MM.1S (cell line): ENCODE measurements at regions not wholly inside any gene's neighbourhood (a gene's known extent, or its start where the extent isn't known, plus 50 kb on each side); places are given as distances from the start of the nearest gene placed in this dataset.

Experiments
- DNase-seq: peaks from one replicate; pipeline ENCODE4 v3.0.0-alpha.2; 2015
- H2AFZ ChIP-seq: fragments of 300-600 bp; sonication (generic); 2 replicates; pipeline ENCODE4 v1.6.0; 2016; ENCODE audit warnings: antibody characterized with exemption, low read length
- H3F3A ChIP-seq: fragments of 300-600 bp; sonication (generic); 2 replicates; pipeline ENCODE4 v1.6.1; 2016; ENCODE audit warnings: mild to moderate bottlenecking, antibody characterized with exemption, low read length, moderate library complexity, mixed read lengths; ENCODE audit not compliant: insufficient read depth
- H3K27ac ChIP-seq: fragments of 300-600 bp; sonication (generic); 2 replicates; pipeline ENCODE4 v1.5.1; 2016; ENCODE audit warnings: mild to moderate bottlenecking, low read length
- H3K27me3 ChIP-seq: fragments of 300-600 bp; sonication (generic); replicated peaks from 2 replicates; pipeline ENCODE4 v1.6.0; 2016; ENCODE audit warnings: low read length; ENCODE audit not compliant: insufficient read depth
- H3K36me3 ChIP-seq: fragments of 300-600 bp; sonication (generic); replicated peaks from 2 replicates; pipeline ENCODE4 v1.6.1; 2016; ENCODE audit warnings: mild to moderate bottlenecking, low read length, mixed read lengths; ENCODE audit not compliant: insufficient read depth
- H3K4me1 ChIP-seq: fragments of 300-600 bp; sonication (generic); 2 replicates; pipeline ENCODE4 v1.6.1; 2016; ENCODE audit warnings: low read length, mixed read lengths
- H3K4me2 ChIP-seq: fragments of 300-600 bp; sonication (generic); 2 replicates; pipeline ENCODE4 v1.6.0; 2016; ENCODE audit warnings: low read depth, low read length
- H3K4me3 ChIP-seq: fragments of 300-600 bp; sonication (generic); 2 replicates; pipeline ENCODE4 v1.5.1; 2016; ENCODE audit warnings: low read length, mixed read lengths
- H3K79me2 ChIP-seq: fragments of 300-600 bp; sonication (generic); 2 replicates; pipeline ENCODE4 v1.6.1; 2016; ENCODE audit warnings: mixed run types, low read length, mixed read lengths
- H3K9ac ChIP-seq: fragments of 300-600 bp; sonication (generic); 2 replicates; pipeline ENCODE4 v1.6.1; 2016; ENCODE audit warnings: low read length, mixed read lengths
- H3K9me2 ChIP-seq: fragments of 300-600 bp; sonication (generic); replicated peaks from 2 replicates; pipeline ENCODE4 v1.6.1; 2016; ENCODE audit warnings: mild to moderate bottlenecking, low read length, mixed read lengths; ENCODE audit not compliant: insufficient read depth
- H3K9me3 ChIP-seq: fragments of 300-600 bp; sonication (generic); replicated peaks from 2 replicates; pipeline ENCODE4 v1.6.1; 2016; ENCODE audit warnings: mild to moderate bottlenecking, low read length, mixed read lengths; ENCODE audit not compliant: insufficient read depth
- H4K20me1 ChIP-seq: fragments of 300-600 bp; sonication (generic); 2 replicates; pipeline ENCODE4 v1.6.1; 2016; ENCODE audit warnings: mild to moderate bottlenecking, low read length, moderate library complexity, mixed read lengths; ENCODE audit not compliant: insufficient read depth
- EZH2 ChIP-seq: fragments of 300-600 bp; sonication (generic); optimal IDR thresholded peaks from 2 replicates; pipeline ENCODE3; 2017; ENCODE audit warnings: low read depth, mild to moderate bottlenecking, antibody characterized with exemption, low read length, mixed read lengths
- EZH2phosphoT487 ChIP-seq: fragments of 300-600 bp; sonication (generic); IDR thresholded peaks from 2 replicates; pipeline ENCODE4 v1.6.1; 2018; ENCODE audit warnings: antibody characterized with exemption, low read length
- TF ChIP-seq, protein P1 (sequence below): fragments of 300-600 bp; sonication (generic); IDR thresholded peaks from 2 replicates; pipeline ENCODE4 v1.5.1; 2016; ENCODE audit warnings: antibody characterized with exemption, low read length, mixed read lengths

DNA sequence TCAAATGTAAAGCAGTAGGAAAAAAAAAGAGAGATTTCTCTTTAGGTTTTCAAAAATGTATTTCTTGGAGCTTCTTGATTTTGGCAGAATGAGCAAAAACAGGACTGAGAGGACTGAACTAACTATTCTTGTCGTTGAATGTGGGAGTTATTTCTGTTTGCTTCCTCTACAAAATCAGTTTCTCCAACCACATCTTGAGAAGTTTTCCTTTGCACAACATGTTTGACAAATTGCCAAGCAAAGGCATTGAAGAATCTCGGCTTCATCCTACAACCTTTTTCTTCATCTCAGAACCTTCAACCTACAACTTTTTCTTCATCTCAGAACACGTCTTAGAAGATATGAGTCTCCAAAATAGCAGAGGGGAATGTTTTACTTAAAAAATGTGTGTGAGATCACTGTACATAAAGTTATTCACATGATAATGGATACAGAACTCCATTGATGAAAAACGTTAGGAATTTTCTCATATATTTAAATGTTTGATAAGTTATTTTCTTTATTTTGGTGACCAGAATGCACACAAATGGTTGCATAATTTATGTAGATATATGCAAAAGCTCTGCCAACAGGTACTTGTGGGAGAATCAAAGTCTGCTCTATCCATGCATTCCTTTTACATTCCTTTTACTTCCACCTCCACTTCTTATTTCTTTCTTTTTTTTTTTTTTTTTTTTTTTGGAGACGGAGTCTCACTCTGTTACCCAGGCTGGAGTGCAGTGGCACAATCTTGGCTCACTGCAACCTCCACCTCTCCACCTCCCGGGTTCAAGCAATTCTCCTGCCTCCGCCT lies 370.0 kb downstream of the KCNJ2 start:
- TF ChIP-seq EZH2 (no peak), EZH2phosphoT487 (no peak)
- TF ChIP-seq, protein P1, sequence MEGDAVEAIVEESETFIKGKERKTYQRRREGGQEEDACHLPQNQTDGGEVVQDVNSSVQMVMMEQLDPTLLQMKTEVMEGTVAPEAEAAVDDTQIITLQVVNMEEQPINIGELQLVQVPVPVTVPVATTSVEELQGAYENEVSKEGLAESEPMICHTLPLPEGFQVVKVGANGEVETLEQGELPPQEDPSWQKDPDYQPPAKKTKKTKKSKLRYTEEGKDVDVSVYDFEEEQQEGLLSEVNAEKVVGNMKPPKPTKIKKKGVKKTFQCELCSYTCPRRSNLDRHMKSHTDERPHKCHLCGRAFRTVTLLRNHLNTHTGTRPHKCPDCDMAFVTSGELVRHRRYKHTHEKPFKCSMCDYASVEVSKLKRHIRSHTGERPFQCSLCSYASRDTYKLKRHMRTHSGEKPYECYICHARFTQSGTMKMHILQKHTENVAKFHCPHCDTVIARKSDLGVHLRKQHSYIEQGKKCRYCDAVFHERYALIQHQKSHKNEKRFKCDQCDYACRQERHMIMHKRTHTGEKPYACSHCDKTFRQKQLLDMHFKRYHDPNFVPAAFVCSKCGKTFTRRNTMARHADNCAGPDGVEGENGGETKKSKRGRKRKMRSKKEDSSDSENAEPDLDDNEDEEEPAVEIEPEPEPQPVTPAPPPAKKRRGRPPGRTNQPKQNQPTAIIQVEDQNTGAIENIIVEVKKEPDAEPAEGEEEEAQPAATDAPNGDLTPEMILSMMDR, result no peak
- no peak overlapping the region for H3K9ac ChIP-seq
- H3K4me1 ChIP-seq, result no peaks in the 10 kb centered on the region
- H3K9me2 ChIP-seq, result no peaks in the 10 kb centered on the region
- H3K36me3 ChIP-seq, result no peaks in the 10 kb centered on the region
- no peak overlapping the region for H3K27ac ChIP-seq
- no peak overlapping the region for H2AFZ ChIP-seq
- no peak overlapping the region for H3K4me2 ChIP-seq
- H3K27me3 ChIP-seq, result no peaks in the 10 kb centered on the region
- H3K4me3 ChIP-seq, result no peak overlapping the region
- H3K79me2 ChIP-seq, result no peaks in the 10 kb centered on the region
- no peak for DNase-seq
- H3K9me3 ChIP-seq, result no peaks in the 10 kb centered on the region
- no peaks in the 10 kb centered on the region for H4K20me1 ChIP-seq
- no peaks in the 10 kb centered on the region for H3F3A ChIP-seq

DNA sequence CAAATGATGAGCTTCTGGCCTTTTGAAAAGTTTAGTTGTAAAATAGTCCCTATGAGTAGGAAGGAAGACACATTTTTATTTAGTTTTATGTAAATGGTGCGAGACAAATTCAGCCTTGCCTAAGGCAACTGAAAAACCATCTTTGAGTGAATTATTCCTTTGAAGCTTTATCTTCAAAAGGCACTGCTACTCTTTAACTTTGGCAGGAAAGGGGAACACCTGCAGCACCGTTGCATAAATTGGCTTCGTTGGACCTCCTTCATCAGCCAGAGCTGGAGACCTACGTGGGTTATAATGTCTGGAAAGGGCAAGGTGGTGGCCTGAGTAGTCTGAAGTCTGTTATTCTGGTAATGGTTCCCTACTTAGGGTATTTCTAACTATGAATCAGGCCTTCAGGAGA lies 373.5 kb downstream of the KCNJ2 start:
- Histone ChIP-seq H3K79me2 (no peaks in the 10 kb centered on the region), H3K9ac (no peak overlapping the region), H3K27ac (no peak overlapping the region), H4K20me1 (no peaks in the 10 kb centered on the region), H3K4me3 (no peak overlapping the region), H2AFZ (no peak overlapping the region), H3K4me1 (no peaks in the 10 kb centered on the region), H3K9me3 (no peaks in the 10 kb centered on the region), H3K27me3 (no peaks in the 10 kb centered on the region), H3K4me2 (no peak overlapping the region), H3K9me2 (no peaks in the 10 kb centered on the region), H3F3A (no peaks in the 10 kb centered on the region), H3K36me3 (no peaks in the 10 kb centered on the region)
- TF ChIP-seq, protein P1, result no peak
- TF ChIP-seq EZH2phosphoT487 (no peak), EZH2 (no peak)
- no peak for DNase-seq

DNA sequence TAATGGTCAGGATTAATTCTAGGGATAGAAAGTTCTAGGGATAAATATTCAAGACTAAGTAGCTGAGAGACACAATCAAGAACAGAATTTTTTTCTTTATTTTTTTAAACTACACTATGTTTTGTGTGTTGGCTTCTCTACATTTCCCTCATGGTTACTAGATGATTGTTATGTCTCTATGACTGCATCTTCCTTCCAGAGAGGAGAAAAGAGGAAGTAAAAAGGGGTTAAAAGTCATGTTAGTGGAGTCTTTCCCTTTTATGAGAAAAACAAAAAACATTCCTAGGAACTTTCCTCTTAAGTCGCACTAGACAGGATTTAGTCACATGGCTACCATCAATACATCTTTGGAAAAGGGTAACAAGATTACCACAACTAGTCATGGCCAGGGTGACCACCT lies 375.0 kb downstream of the KCNJ2 start:
- no peak for DNase-seq
- Histone ChIP-seq H3K4me3 (no peak overlapping the region), H3K27ac (no peak overlapping the region), H3K4me2 (no peak overlapping the region), H3K36me3 (no peaks in the 10 kb centered on the region), H3K4me1 (no peaks in the 10 kb centered on the region), H2AFZ (no peak overlapping the region), H3K79me2 (no peaks in the 10 kb centered on the region), H3K9me3 (no peaks in the 10 kb centered on the region), H3F3A (no peaks in the 10 kb centered on the region), H3K9me2 (no peaks in the 10 kb centered on the region), H3K9ac (no peak overlapping the region), H4K20me1 (no peaks in the 10 kb centered on the region), H3K27me3 (no peaks in the 10 kb centered on the region)
- no peak for TF ChIP-seq EZH2
- no peak for TF ChIP-seq EZH2phosphoT487
- TF ChIP-seq, protein P1, result no peak
